ENCODE measurements at regions not wholly inside any gene's neighbourhood (a gene's known extent, or its start where the extent isn't known, plus 50 kb on each side); places are given as distances from the start of the nearest gene placed in this dataset.

DNA sequence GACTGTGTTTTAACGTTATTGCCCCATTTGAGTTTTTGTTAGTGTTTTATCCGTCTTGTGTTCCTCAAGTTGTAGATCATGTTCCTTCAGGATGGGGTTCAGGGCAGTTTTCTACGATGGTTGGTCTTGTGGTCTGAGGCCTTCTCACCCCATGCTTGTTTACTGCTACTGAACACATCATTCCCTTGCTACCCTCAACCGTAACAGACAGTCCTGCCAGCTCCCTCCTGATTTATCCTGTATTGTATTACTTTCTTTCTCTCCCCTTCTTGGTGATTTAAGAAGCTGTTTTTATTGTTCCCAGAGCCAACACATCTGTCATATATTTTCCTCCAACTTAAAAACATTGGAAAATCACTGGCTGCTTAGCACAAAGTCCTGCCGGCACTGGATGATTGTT is 719.8 kb downstream of the INHBA start:
- Histone ChIP-seq H3K79me2 (replicated peaks; ENCODE audit: insufficient read depth, low read length) (no peaks in the 10 kb centered on the region), H3K36me3 (ENCODE audit: insufficient read depth, low read length) (no peaks in the 10 kb centered on the region), H4K20me1 (ENCODE audit: insufficient read depth) (no peaks in the 10 kb centered on the region), H2AFZ (ENCODE audit: low read depth, low read length) (no peak overlapping the region), H3K4me3 (ENCODE audit: low read length) (no peak overlapping the region), H3K9me3 (ENCODE audit: low read length) (no peaks in the 10 kb centered on the region), H3F3A (ENCODE audit: insufficient read depth, low read length, poor library complexity, severe bottlenecking) (no peaks in the 10 kb centered on the region), H3K4me2 (ENCODE audit: low read length) (no peak overlapping the region), H3K27ac (ENCODE audit: low read length) (no peak overlapping the region), H3K9ac (ENCODE audit: low read length) (no peak overlapping the region), H3K9me2 (ENCODE audit: insufficient read depth, low read length) (no peaks in the 10 kb centered on the region), H3K27me3 (ENCODE audit: insufficient read depth, low read depth, low read length) (no peaks in the 10 kb centered on the region)
- TF ChIP-seq EZH2 (IDR thresholded peaks at IDR 0.05; ENCODE audit: borderline replicate concordance, insufficient read depth, low read length, poor library complexity, severe bottlenecking) (no peak), TAF1 (IDR thresholded peaks at IDR 0.05; ENCODE audit: low read depth) (no peak), SMC3 (conservative IDR thresholded peaks at IDR 0.05; ENCODE audit: poor library complexity) (no peak), MXI1 (conservative IDR thresholded peaks at IDR 0.05; ENCODE audit: poor library complexity, severe bottlenecking) (no peak), POLR2AphosphoS5 (IDR thresholded peaks at IDR 0.05) (no peak), RAD21 (conservative IDR thresholded peaks at IDR 0.05) (no peak), EP300 (conservative IDR thresholded peaks at IDR 0.05; ENCODE audit: poor library complexity, severe bottlenecking) (no peak)
- TF ChIP-seq, protein P1, sequence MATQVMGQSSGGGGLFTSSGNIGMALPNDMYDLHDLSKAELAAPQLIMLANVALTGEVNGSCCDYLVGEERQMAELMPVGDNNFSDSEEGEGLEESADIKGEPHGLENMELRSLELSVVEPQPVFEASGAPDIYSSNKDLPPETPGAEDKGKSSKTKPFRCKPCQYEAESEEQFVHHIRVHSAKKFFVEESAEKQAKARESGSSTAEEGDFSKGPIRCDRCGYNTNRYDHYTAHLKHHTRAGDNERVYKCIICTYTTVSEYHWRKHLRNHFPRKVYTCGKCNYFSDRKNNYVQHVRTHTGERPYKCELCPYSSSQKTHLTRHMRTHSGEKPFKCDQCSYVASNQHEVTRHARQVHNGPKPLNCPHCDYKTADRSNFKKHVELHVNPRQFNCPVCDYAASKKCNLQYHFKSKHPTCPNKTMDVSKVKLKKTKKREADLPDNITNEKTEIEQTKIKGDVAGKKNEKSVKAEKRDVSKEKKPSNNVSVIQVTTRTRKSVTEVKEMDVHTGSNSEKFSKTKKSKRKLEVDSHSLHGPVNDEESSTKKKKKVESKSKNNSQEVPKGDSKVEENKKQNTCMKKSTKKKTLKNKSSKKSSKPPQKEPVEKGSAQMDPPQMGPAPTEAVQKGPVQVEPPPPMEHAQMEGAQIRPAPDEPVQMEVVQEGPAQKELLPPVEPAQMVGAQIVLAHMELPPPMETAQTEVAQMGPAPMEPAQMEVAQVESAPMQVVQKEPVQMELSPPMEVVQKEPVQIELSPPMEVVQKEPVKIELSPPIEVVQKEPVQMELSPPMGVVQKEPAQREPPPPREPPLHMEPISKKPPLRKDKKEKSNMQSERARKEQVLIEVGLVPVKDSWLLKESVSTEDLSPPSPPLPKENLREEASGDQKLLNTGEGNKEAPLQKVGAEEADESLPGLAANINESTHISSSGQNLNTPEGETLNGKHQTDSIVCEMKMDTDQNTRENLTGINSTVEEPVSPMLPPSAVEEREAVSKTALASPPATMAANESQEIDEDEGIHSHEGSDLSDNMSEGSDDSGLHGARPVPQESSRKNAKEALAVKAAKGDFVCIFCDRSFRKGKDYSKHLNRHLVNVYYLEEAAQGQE (IDR thresholded peaks at IDR 0.05; ENCODE audit: borderline replicate concordance), result no peak
- TF ChIP-seq, protein P2, sequence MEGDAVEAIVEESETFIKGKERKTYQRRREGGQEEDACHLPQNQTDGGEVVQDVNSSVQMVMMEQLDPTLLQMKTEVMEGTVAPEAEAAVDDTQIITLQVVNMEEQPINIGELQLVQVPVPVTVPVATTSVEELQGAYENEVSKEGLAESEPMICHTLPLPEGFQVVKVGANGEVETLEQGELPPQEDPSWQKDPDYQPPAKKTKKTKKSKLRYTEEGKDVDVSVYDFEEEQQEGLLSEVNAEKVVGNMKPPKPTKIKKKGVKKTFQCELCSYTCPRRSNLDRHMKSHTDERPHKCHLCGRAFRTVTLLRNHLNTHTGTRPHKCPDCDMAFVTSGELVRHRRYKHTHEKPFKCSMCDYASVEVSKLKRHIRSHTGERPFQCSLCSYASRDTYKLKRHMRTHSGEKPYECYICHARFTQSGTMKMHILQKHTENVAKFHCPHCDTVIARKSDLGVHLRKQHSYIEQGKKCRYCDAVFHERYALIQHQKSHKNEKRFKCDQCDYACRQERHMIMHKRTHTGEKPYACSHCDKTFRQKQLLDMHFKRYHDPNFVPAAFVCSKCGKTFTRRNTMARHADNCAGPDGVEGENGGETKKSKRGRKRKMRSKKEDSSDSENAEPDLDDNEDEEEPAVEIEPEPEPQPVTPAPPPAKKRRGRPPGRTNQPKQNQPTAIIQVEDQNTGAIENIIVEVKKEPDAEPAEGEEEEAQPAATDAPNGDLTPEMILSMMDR (IDR thresholded peaks at IDR 0.05; ENCODE audit: poor library complexity, severe bottlenecking), result no peak

DNA sequence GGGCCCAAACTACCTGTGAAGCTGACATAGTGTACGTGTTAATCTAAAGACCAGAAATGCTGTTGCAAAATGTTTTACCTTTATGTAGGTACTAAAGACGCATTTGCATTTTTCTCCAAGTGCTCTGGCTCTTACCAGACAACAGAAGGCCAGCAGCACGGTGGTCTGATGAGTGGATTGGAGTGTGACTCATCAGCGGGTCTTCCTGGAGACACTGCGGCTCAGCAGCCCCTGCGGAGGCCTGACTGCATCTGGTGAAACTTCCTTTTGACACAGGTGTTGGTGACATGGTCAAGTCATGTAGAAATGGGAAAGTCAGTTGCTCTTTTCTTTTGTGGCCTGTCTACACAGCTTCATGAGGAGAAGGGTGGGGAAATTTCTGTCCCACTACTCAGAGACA is 723.6 kb downstream of the INHBA start:
- no peak overlapping the region for H2AFZ ChIP-seq (ENCODE audit: low read depth, low read length)
- H3K79me2 ChIP-seq (replicated peaks; ENCODE audit: insufficient read depth, low read length), result no peaks in the 10 kb centered on the region
- no peaks in the 10 kb centered on the region for H3K9me2 ChIP-seq (ENCODE audit: insufficient read depth, low read length)
- no peaks in the 10 kb centered on the region for H3K9me3 ChIP-seq (ENCODE audit: low read length)
- H3K27ac ChIP-seq (ENCODE audit: low read length), result no peak overlapping the region
- H3K4me2 ChIP-seq (ENCODE audit: low read length), result no peak overlapping the region
- TF ChIP-seq RAD21 (conservative IDR thresholded peaks at IDR 0.05) (no peak), EZH2 (IDR thresholded peaks at IDR 0.05; ENCODE audit: borderline replicate concordance, insufficient read depth, low read length, poor library complexity, severe bottlenecking) (no peak), MXI1 (conservative IDR thresholded peaks at IDR 0.05; ENCODE audit: poor library complexity, severe bottlenecking) (no peak), EP300 (conservative IDR thresholded peaks at IDR 0.05; ENCODE audit: poor library complexity, severe bottlenecking) (no peak), POLR2AphosphoS5 (IDR thresholded peaks at IDR 0.05) (no peak), SMC3 (conservative IDR thresholded peaks at IDR 0.05; ENCODE audit: poor library complexity) (no peak), TAF1 (IDR thresholded peaks at IDR 0.05; ENCODE audit: low read depth) (no peak)
- TF ChIP-seq, protein P1 (IDR thresholded peaks at IDR 0.05; ENCODE audit: borderline replicate concordance), result no peak
- TF ChIP-seq, protein P2 (IDR thresholded peaks at IDR 0.05; ENCODE audit: poor library complexity, severe bottlenecking), result no peak
- no peaks in the 10 kb centered on the region for H3F3A ChIP-seq (ENCODE audit: insufficient read depth, low read length, poor library complexity, severe bottlenecking)
- H3K27me3 ChIP-seq (ENCODE audit: insufficient read depth, low read depth, low read length), result no peaks in the 10 kb centered on the region
- H3K4me3 ChIP-seq (ENCODE audit: low read length), result no peak overlapping the region
- H3K36me3 ChIP-seq (ENCODE audit: insufficient read depth, low read length), result no peaks in the 10 kb centered on the region
- H4K20me1 ChIP-seq (ENCODE audit: insufficient read depth), result no peaks in the 10 kb centered on the region
- no peak overlapping the region for H3K9ac ChIP-seq (ENCODE audit: low read length)

All from neural cell (in vitro differentiated cells).